Duodenal mucosa (tissue), 2 donors: ENCODE measurements at regions not wholly inside any gene's neighbourhood (a gene's known extent, or its start where the extent isn't known, plus 50 kb on each side); places are given as distances from the start of the nearest gene placed in this dataset.

ENCODE experiments used
- H3K27ac ChIP-seq: one replicate; pipeline ENCODE4 v1.7.0; 2013; ENCODE audit warnings: low read depth, low read length
- H3K27me3 ChIP-seq, 2 donors: one replicate each; pipeline ENCODE4 v1.7.0; 2013; ENCODE audit warnings: low read length in 2 of 2, control low read depth in 1 of 2; ENCODE audit not compliant: insufficient read depth in 2 of 2, control insufficient read depth in 1 of 2
- H3K36me3 ChIP-seq, 2 donors: one replicate each; pipeline ENCODE4 v1.7.0; 2013; ENCODE audit warnings: low read length in 2 of 2, control low read depth in 1 of 2; ENCODE audit not compliant: insufficient read depth in 2 of 2, control insufficient read depth in 1 of 2
- H3K4me1 ChIP-seq, 2 donors: one replicate each; pipeline ENCODE4 v1.7.0; 2013; ENCODE audit warnings: low read length in 2 of 2, control low read depth in 1 of 2; ENCODE audit not compliant: insufficient read depth in 2 of 2, control insufficient read depth in 1 of 2
- H3K4me3 ChIP-seq, 2 donors: one replicate each; pipeline ENCODE4 v1.7.0; 2013; ENCODE audit warnings: low read length in 2 of 2, low read depth in 1 of 2
- H3K9ac ChIP-seq, 2 donors: one replicate each; pipeline ENCODE4 v1.7.0; 2013; ENCODE audit warnings: low read length in 2 of 2, low read depth in 1 of 2
- H3K9me3 ChIP-seq, 2 donors: one replicate each; pipeline ENCODE4 v1.7.0; 2013; ENCODE audit warnings: low read length in 2 of 2, control low read depth in 1 of 2; ENCODE audit not compliant: control insufficient read depth in 1 of 2

- Histone ChIP-seq H3K27ac (no peak overlapping the region), H3K4me3 (no peak overlapping the region), H3K9ac (no peak overlapping the region), H3K4me1 (no peaks in the 10 kb centered on the region), H3K36me3 (no peaks in the 10 kb centered on the region), H3K9me3 (no peaks in the 10 kb centered on the region), H3K27me3 (no peaks in the 10 kb centered on the region)
Observed at GRCh38 chr10:29926693-29927048, 132.7 kb downstream of the JCAD start.

DNA sequence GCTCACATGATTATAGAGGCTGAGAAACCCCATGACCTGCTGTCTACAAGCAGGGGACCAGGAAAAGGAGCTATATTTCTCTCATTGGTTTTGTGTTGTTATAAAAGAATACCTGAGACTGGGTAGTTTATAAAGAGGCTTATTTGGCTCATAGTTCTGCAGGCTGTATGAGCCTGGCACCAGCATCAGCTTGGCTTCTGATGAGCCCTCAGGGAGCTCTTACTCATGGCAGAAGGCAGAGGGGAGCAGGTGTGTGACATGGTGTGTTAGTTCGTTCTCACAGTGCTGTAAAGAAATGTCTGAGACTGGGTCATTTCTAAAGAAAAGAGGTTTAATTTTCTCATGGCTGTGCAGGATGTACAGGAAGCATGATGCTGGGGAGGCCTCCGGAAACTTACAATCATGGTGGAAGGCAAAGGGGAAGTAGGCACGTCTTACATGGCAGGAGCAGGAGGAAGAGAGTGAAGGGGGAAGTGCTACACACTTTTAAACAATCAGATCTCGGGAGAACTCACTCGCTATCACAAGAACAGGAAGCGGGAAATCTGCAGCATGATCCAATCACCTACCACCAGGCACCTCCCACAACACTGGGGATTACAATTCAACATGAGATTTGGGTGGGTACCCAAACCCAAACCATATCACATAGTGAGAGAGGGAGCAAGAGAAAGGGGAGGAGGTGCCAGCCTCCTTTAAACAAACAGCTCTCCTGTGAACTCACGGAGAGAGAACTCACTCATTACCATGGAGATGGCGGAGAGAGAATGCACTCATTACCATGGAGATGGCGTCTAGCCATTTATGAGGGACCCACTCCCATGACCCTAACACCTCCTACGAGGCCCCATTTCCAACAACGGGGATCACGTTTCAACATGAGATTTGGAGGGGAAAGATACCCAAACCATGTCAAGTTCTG lies 133.4 kb downstream of the JCAD start:
- Histone ChIP-seq H3K4me1 (no peaks in the 10 kb centered on the region), H3K9me3 (no peaks in the 10 kb centered on the region), H3K27ac (no peak overlapping the region), H3K9ac (no peak overlapping the region), H3K27me3 (no peaks in the 10 kb centered on the region), H3K4me3 (no peak overlapping the region), H3K36me3 (no peaks in the 10 kb centered on the region)

DNA sequence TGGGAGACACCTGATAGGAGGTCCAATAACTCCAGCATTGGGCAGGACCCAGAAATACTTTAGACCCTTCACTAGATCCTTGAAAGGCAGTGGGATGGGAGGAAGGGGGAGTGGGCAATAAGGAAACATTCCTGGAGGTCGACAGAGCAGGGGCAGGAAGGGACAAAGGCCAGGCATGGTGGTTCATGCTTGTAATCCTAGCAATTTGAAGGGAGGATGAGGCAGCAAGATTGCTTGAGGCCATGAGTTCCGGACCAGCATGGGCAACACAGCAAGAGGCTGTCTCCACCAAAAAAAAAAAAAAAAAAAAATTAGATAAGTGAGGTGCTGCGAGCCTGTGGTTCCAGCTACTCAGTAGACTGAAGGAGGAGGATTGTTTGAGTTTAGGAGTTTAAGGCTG lies 134.9 kb downstream of the JCAD start:
- Histone ChIP-seq H3K4me1 (no peaks in the 10 kb centered on the region), H3K27me3 (no peaks in the 10 kb centered on the region)

GRCh38 chr10:29923416-29923965 lies 135.9 kb downstream of the JCAD start:
- H3K36me3 ChIP-seq, result no peaks in the 10 kb centered on the region
- no peak overlapping the region for H3K27ac ChIP-seq
- H3K4me3 ChIP-seq, result no peak overlapping the region
- H3K9me3 ChIP-seq, result no peaks in the 10 kb centered on the region
- no peaks in the 10 kb centered on the region for H3K4me1 ChIP-seq
- no peaks in the 10 kb centered on the region for H3K27me3 ChIP-seq
- H3K9ac ChIP-seq, result no peak overlapping the region

More for the DNA sequence above, 134.9 kb downstream of the JCAD start:
- Histone ChIP-seq H3K9ac (no peak overlapping the region), H3K36me3 (no peaks in the 10 kb centered on the region), H3K4me3 (no peak overlapping the region), H3K27ac (no peak overlapping the region), H3K9me3 (no peaks in the 10 kb centered on the region)

DNA sequence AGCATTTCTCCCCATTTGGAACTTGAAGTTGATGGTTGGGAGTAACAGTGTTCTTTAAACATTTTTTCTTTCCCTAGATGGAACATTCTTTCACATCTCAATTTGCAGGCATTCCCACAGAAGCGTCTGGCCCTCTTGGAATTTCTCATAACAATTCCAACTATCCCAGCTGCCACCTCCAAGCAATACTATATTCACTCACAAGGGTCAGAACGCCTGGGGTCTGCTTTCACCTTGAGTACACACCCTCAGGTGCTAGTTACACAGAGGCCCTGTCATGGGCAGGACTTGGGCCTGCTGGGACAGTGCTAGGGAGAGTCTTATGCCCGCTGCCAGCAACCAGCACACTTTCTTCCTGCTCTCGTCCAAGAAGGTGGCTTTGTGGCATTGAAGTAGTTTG lies 136.5 kb downstream of the JCAD start:
- no peaks in the 10 kb centered on the region for H3K27me3 ChIP-seq
- no peak overlapping the region for H3K27ac ChIP-seq
- no peaks in the 10 kb centered on the region for H3K9me3 ChIP-seq
- no peak overlapping the region for H3K4me3 ChIP-seq
- H3K4me1 ChIP-seq, result no peaks in the 10 kb centered on the region
- H3K36me3 ChIP-seq, result no peaks in the 10 kb centered on the region
- no peak overlapping the region for H3K9ac ChIP-seq

- no peak overlapping the region for H3K9ac ChIP-seq
Observed at GRCh38 chr10:29922226-29922625, 137.2 kb downstream of the JCAD start.

GRCh38 chr10:29921071-29921446 lies 138.3 kb downstream of the JCAD start:
- Histone ChIP-seq H3K4me3 (no peak overlapping the region), H3K27ac (no peak overlapping the region), H3K9ac (no peak overlapping the region), H3K36me3 (no peaks in the 10 kb centered on the region), H3K4me1 (no peaks in the 10 kb centered on the region), H3K27me3 (no peaks in the 10 kb centered on the region), H3K9me3 (no peaks in the 10 kb centered on the region)

More at GRCh38 chr10:29922226-29922625, 137.2 kb downstream of the JCAD start:
- no peaks in the 10 kb centered on the region for H3K27me3 ChIP-seq
- H3K9me3 ChIP-seq, result no peaks in the 10 kb centered on the region
- H3K27ac ChIP-seq, result no peak overlapping the region
- H3K36me3 ChIP-seq, result no peaks in the 10 kb centered on the region
- H3K4me1 ChIP-seq, result no peaks in the 10 kb centered on the region
- H3K4me3 ChIP-seq, result no peak overlapping the region

DNA sequence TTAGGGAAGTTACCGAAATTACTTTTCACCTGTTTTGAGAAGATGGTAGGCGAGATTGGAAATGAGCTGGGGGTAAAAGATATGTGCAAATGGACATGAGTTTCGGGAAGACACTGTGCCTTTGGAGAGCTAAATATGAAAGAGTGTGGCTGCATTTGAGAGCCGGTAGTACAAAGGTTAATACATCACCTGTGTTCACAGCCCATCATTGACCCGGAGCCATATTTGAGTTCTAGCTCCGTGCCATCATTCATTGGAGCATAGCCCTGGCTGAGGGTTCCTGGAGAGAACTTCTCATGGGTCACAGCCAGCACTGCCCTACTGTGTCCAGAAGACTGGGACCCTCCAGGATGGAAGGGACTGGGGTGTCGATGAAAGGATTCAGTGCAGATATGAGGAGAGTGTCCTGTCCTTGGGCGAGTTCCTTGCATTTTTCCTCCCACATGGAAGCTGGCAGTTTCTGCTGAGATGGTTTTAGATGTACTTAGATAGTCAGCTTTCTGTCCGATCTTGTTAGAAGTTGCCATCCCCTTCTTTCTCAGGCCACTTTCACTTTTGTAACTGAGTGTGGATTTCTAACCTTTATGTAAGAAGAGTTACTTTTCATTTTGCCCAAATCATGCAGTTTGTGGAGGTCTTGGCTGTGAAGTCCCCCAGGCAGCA lies 138.8 kb downstream of the JCAD start:
- no peaks in the 10 kb centered on the region for H3K4me1 ChIP-seq
- no peaks in the 10 kb centered on the region for H3K27me3 ChIP-seq
- H3K9ac ChIP-seq, result no peak overlapping the region
- no peaks in the 10 kb centered on the region for H3K9me3 ChIP-seq
- H3K36me3 ChIP-seq, result no peaks in the 10 kb centered on the region
- H3K4me3 ChIP-seq, result no peak overlapping the region
- H3K27ac ChIP-seq, result no peak overlapping the region

GRCh38 chr10:29918623-29919400 lies 140.6 kb downstream of the JCAD start:
- Histone ChIP-seq H3K27ac (no peak overlapping the region), H3K27me3 (no peaks in the 10 kb centered on the region), H3K9me3 (no peaks in the 10 kb centered on the region), H3K4me1 (no peaks in the 10 kb centered on the region), H3K9ac (no peak overlapping the region), H3K4me3 (no peak overlapping the region), H3K36me3 (no peaks in the 10 kb centered on the region)

DNA sequence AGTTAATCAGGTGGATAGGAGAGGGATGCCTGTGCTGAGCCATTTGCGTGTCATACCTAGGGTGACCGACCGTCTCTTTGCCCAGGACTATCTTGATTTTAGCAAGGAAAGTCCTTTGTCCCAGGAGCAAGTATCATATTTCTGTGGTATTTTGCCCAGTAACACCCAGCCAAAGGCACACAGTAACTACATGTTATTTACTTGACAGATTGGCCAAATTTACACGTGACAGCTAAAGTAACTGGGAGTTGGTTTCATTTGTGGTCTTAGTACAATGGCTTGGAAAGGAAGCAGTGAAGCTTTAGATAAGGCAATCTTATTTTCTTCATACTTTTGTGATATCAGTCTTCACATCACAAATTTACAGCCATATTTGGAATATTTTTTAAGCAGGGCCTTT lies 142.1 kb downstream of the JCAD start:
- no peak overlapping the region for H3K27ac ChIP-seq
- H3K36me3 ChIP-seq, result no peaks in the 10 kb centered on the region
- H3K4me1 ChIP-seq, result no peaks in the 10 kb centered on the region
- no peaks in the 10 kb centered on the region for H3K9me3 ChIP-seq
- no peaks in the 10 kb centered on the region for H3K27me3 ChIP-seq
- no peak overlapping the region for H3K9ac ChIP-seq
- no peak overlapping the region for H3K4me3 ChIP-seq
